ENCODE measurements at regions not wholly inside any gene's neighbourhood (a gene's known extent, or its start where the extent isn't known, plus 50 kb on each side); places are given as distances from the start of the nearest gene placed in this dataset.
"Not testable (repeated sequence)": the region's sequence is repeated elsewhere in the genome, so short reads cannot be mapped to it uniquely, and the experiment has no call there.

DNA sequence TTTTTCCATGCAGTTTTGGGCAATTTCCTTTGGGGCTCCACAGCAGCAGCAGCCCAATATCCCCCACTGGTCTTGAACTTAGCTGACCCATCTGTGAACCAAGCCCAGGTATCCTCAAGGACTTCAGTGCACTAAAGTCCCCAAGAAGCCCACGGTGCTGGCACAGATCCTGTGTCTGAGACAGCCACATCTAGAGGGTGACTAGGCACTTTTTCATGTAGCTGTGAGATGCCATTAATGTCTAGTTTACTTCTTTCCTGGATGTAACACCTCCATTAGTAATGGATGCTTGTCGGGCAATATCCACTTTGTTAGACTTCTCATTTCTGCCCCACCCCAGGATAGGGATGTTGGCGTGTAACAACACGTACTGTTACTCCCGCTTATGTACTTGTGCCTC, 117.9 kb downstream of the GPCPD1 start:
- in situ Hi-C loops (cut with MboI; ENCODE audit: low pct_unique_long_range_greater_than_20kb, low sequenced_read_pairs) = no loop called here
- DNase-seq = no peak

GRCh38 chr20:5491455-5491854, 119.4 kb downstream of the GPCPD1 start:
- in situ Hi-C loops (cut with MboI; ENCODE audit: low pct_unique_long_range_greater_than_20kb, low sequenced_read_pairs) = no loop called here
- no peak for DNase-seq

GRCh38 chr20:5489601-5490000, 121.2 kb downstream of the GPCPD1 start:
- no peak for DNase-seq
- in situ Hi-C loops (cut with MboI; ENCODE audit: low pct_unique_long_range_greater_than_20kb, low sequenced_read_pairs) = no loop called here

- DNase-seq = no peak
- in situ Hi-C loops (cut with MboI; ENCODE audit: low pct_unique_long_range_greater_than_20kb, low sequenced_read_pairs) = no loop called here
Measured at GRCh38 chr20:5488823-5489222, 122.0 kb downstream of the GPCPD1 start.

- in situ Hi-C loops (cut with MboI; ENCODE audit: low pct_unique_long_range_greater_than_20kb, low sequenced_read_pairs) = no loop called here
- no peak for DNase-seq
Measured at GRCh38 chr20:5486377-5487054, 124.3 kb downstream of the GPCPD1 start.

DNA sequence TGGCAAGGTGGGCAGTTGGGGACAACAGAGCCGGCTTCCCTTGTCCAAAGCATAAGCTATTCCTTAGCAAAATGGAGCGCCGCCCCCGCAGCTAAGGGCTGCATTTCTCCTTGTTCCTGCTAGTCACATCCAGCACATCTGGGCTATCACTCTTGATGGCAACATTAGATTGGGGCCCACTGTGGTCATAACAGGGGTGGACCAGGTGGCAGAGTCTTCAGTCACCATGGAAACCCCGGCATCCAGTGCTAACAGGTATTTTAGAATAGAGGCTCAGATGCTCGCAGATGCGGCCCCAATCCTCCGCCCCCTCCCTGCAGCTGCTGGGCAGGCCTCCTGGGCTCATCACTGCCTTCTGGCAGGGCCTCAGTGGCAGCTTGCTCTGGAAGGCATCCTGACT, 125.9 kb downstream of the GPCPD1 start:
- in situ Hi-C loops (cut with MboI; ENCODE audit: low pct_unique_long_range_greater_than_20kb, low sequenced_read_pairs) = no loop called here
- DNase-seq = no peak

- in situ Hi-C loops (cut with MboI; ENCODE audit: low pct_unique_long_range_greater_than_20kb, low sequenced_read_pairs) = no loop called here
Measured at GRCh38 chr20:5484346-5484745, 126.5 kb downstream of the GPCPD1 start.

GRCh38 chr20:5482791-5483190, 128.0 kb downstream of the GPCPD1 start:
- no peak for DNase-seq
- in situ Hi-C loops (cut with MboI; ENCODE audit: low pct_unique_long_range_greater_than_20kb, low sequenced_read_pairs) = no loop called here

More at GRCh38 chr20:5484346-5484745, 126.5 kb downstream of the GPCPD1 start:
- no peak for DNase-seq

- in situ Hi-C loops (cut with MboI; ENCODE audit: low pct_unique_long_range_greater_than_20kb, low sequenced_read_pairs) = no loop called here
- DNase-seq = no peak
Measured at GRCh38 chr20:5481872-5482271, 128.9 kb downstream of the GPCPD1 start.

- no peak for DNase-seq
- in situ Hi-C loops (cut with MboI; ENCODE audit: low pct_unique_long_range_greater_than_20kb, low sequenced_read_pairs) = no loop called here
Measured at GRCh38 chr20:5480824-5481600, 129.8 kb downstream of the GPCPD1 start.

- in situ Hi-C loops (cut with MboI; ENCODE audit: low pct_unique_long_range_greater_than_20kb, low sequenced_read_pairs) = no loop called here
- no peak for DNase-seq
Measured at GRCh38 chr20:5474646-5475550, 135.9 kb downstream of the GPCPD1 start.

DNA sequence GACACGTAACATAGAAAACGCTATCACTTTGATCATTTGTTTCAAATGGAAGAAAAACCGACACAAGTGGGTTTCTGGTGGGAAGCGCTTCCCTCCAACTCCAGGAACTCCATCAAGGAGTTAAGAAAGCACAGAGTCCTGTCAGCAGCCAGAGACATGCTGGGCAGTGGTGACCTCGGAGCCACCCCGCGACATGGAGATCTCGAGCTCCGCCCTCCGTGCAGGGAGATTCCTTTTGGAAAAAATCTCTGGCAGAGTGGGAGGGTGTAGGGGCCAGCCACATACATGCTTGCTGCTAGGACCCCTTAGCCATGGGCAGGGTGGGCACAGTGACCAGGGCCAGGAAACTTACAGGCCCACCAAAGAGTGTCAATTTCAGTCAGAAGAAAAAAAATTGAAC, 138.9 kb downstream of the GPCPD1 start:
- DNase-seq; in situ Hi-C loops (cut with MboI; ENCODE audit: low pct_unique_long_range_greater_than_20kb, low sequenced_read_pairs): not testable (repeated sequence)

DNA sequence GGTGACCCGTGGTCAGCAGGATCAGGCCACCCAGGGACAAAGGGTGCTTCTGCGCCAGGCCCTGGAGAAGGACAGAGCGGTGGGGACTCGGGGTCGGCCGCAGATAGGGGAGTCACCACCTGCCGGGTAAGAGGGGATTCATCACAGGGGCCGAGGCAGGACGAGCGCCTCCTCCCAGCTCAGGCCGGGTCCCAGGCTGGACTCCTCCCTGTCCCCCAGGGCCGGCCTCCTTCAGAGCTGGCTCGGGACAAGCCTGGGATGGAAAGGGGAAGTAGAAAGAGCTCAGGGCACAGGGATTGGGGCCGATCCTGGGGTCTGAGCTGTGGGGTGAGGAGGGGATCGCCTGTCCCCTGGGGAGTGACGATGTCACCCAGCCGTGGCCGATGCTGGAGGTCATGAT, 139.4 kb downstream of the GPCPD1 start:
- in situ Hi-C loops (cut with MboI; ENCODE audit: low pct_unique_long_range_greater_than_20kb, low sequenced_read_pairs) = no loop called here
- DNase-seq = no peak

DNA sequence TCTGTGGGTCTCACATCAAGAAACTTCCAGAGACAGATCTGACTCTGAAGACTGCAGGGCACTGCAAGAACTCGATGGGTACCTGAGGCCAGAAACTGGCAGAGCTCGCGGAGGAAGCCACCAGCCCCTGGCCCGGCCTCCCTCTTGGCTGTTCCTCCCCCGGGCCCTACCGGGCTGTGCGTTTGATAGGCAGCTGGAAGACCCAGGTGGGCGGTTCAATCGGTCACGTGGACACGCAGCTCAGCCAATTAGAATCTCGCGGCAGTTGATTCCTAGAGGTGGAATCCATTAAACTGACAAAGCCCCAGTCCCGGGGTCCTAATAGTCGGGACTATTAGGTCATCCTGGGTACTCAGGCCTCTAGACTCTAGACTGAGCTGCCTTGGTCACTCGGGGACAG, 139.9 kb downstream of the GPCPD1 start:
- no peak for DNase-seq
- in situ Hi-C loops (cut with MboI; ENCODE audit: low pct_unique_long_range_greater_than_20kb, low sequenced_read_pairs) = no loop called here

- in situ Hi-C loops (cut with MboI; ENCODE audit: low pct_unique_long_range_greater_than_20kb, low sequenced_read_pairs) = no loop called here
- no peak for DNase-seq
Measured at GRCh38 chr20:5470458-5470857, 140.3 kb downstream of the GPCPD1 start.

- DNase-seq = no peak
- in situ Hi-C loops (cut with MboI; ENCODE audit: low pct_unique_long_range_greater_than_20kb, low sequenced_read_pairs) = no loop called here
Measured at GRCh38 chr20:5469111-5469510, 141.7 kb downstream of the GPCPD1 start.

DNA sequence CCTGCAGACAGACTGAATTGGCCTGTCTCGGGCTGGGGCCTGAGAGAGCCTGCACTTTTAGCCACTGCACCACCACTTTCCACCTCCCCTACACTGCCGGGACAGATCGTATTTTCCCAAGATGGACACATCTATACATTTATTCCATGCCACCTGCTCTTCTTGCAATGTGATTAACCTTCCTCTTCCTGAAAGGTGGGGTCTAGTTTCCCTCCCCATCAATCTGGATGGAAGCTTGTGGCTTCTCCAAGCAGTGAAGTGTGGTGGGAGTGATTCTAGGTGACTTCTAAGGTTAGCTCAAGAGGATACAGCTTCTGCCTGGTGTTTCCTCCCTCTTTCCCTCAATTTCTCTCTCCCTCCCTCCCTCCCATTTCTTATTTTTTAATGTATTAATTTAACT, 143.7 kb downstream of the GPCPD1 start:
- in situ Hi-C loops (cut with MboI; ENCODE audit: low pct_unique_long_range_greater_than_20kb, low sequenced_read_pairs) = no loop called here
- no peak for DNase-seq

GRCh38 chr20:5465604-5465927, 145.2 kb downstream of the GPCPD1 start:
- no peak for DNase-seq
- in situ Hi-C loops (cut with MboI; ENCODE audit: low pct_unique_long_range_greater_than_20kb, low sequenced_read_pairs) = no loop called here

DNA sequence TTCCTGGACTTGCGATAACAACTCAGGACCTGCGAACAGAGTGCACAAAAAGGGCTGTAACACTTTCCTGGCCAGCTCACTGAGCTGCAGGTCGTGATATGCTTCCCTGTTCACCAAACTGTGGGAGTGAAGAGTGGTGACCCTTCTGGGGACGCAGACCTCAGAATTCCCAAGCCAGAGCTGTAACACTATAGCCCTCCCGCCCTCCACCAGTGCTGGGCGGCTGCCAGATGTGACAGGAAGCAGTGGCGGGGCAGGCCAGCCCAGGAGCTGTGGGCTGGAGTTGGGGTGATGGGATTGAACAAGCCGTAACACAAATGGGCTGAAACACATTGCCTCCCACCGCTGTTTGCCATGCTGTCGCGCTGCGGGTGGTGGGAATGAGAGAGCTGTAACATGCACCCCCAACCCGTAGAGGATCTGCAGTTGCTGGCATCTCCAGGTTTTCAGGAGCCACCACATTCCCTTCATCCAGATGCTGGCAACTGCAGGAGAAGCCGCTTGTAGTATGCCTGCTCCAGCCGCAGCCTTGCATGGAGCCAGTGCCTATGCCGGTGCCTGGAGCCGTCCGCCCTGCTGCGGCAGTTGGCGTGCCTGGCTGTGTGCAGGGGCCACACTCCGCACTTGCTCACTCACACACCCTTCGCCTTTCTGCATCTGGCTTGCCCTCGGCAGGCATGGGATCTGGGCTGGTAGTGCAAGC, 145.8 kb downstream of the GPCPD1 start:
- in situ Hi-C loops (cut with MboI; ENCODE audit: low pct_unique_long_range_greater_than_20kb, low sequenced_read_pairs) = no loop called here
- DNase-seq = no peak
